IMR-90 (cell line): ENCODE measurements at regions not wholly inside any gene's neighbourhood (a gene's known extent, or its start where the extent isn't known, plus 50 kb on each side); places are given as distances from the start of the nearest gene placed in this dataset.
A peak's percentile ranks its signal among the peaks of the same experiment; 100 is the strongest.

ENCODE experiments used
- ATAC-seq: fragments of 200-7000 bp; cut with Tn5 transposase; 2 replicates; pipeline ENCODE4 v1.9.1; 2020; ENCODE audit warnings: low read depth, mild to moderate bottlenecking, moderate library complexity
- BruUV-seq: library from RNA; stranded (reverse); fragments of 400-500 nt; replicated peaks from 2 replicates; lab custom pipeline; 2021; lab: Mats Ljungman, UMichigan
- CTCF ChIA-PET: fragments of 300-600 bp; formaldehyde crosslinking; extraction: SDS; loops from one replicate; lab custom pipeline; 2021; ENCODE audit warnings: antibody characterized with exemption; lab: Yijun Ruan, JAX
- POLR2A ChIA-PET: fragments of 300-600 bp; sonication (Branson Sonifier 250); formaldehyde crosslinking; loops from one replicate; lab custom pipeline; 2022; ENCODE audit warnings: antibody characterized with exemption; ENCODE audit not compliant: unreplicated experiment; lab: Charles Lee
- DNase-seq: peaks from one replicate; pipeline ENCODE4 v3.0.0; 2013
- H2AFZ ChIP-seq: replicated peaks from 2 replicates; pipeline ENCODE3; 2013; ENCODE audit warnings: low read length, mild to moderate bottlenecking; ENCODE audit not compliant: poor library complexity
- H2AK5ac ChIP-seq: 2 replicates; pipeline ENCODE4 v1.6.1; 2013; ENCODE audit warnings: low read depth, low read length, inconsistent platforms
- H2AK9ac ChIP-seq: replicated peaks from 2 replicates; pipeline ENCODE3; 2013; ENCODE audit warnings: mild to moderate bottlenecking, low read depth, low read length, moderate library complexity; ENCODE audit not compliant: poor library complexity
- H2BK120ac ChIP-seq: 2 replicates; pipeline ENCODE4 v1.6.1; 2013; ENCODE audit warnings: low read depth, low read length, inconsistent platforms
- H2BK15ac ChIP-seq: 3 replicates; pipeline ENCODE4 v1.6.1; 2013; ENCODE audit warnings: low read depth, low read length, inconsistent platforms
- H2BK20ac ChIP-seq: 2 replicates; pipeline ENCODE4 v1.6.1; 2013; ENCODE audit warnings: low read depth, mild to moderate bottlenecking, inconsistent platforms, low read length, moderate library complexity
- H2BK5ac ChIP-seq: 2 replicates; pipeline ENCODE4 v1.6.1; 2013; ENCODE audit warnings: mild to moderate bottlenecking, low read depth, low read length, inconsistent platforms; ENCODE audit not compliant: poor library complexity, severe bottlenecking
- H3K14ac ChIP-seq: replicated peaks from 2 replicates; pipeline ENCODE4 v1.6.1; 2013; ENCODE audit warnings: low read depth, low read length, inconsistent platforms
- H3K18ac ChIP-seq: 2 replicates; pipeline ENCODE4 v1.6.1; 2013; ENCODE audit warnings: low read depth, low read length, control low read depth
- H3K23ac ChIP-seq: 2 replicates; pipeline ENCODE4 v1.6.1; 2013; ENCODE audit warnings: low read depth, low read length, inconsistent platforms
- H3K27ac ChIP-seq: 2 replicates; pipeline ENCODE4 v1.5.1; 2013; ENCODE audit warnings: mild to moderate bottlenecking, control low read depth, low read length; ENCODE audit not compliant: insufficient read depth
- H3K27me3 ChIP-seq: 2 replicates; pipeline ENCODE4 v1.6.1; 2013; ENCODE audit warnings: low read length; ENCODE audit not compliant: control insufficient read depth, insufficient read depth
- H3K36me3 ChIP-seq: 2 replicates; pipeline ENCODE4 v1.6.1; 2013; ENCODE audit warnings: low read length, mixed read lengths; ENCODE audit not compliant: control insufficient read depth, insufficient read depth
- H3K4ac ChIP-seq: 2 replicates; pipeline ENCODE4 v1.6.1; 2013; ENCODE audit warnings: low read depth, low read length, inconsistent platforms
- H3K4me1 ChIP-seq: 2 replicates; pipeline ENCODE4 v1.6.1; 2013; ENCODE audit warnings: low read length, mixed read lengths; ENCODE audit not compliant: control insufficient read depth, insufficient read depth
- H3K4me2 ChIP-seq: 2 replicates; pipeline ENCODE4 v1.6.1; 2013; ENCODE audit warnings: low read depth, mild to moderate bottlenecking, control low read depth, low read length, moderate library complexity
- H3K4me3 ChIP-seq: 2 replicates; pipeline ENCODE4 v1.5.1; 2013; ENCODE audit warnings: low read depth, mild to moderate bottlenecking, control low read depth, low read length, moderate library complexity; ENCODE audit not compliant: insufficient read depth
- H3K56ac ChIP-seq: 2 replicates; pipeline ENCODE4 v1.6.1; 2013; ENCODE audit warnings: low read length, inconsistent platforms; ENCODE audit not compliant: insufficient read depth; ENCODE audit errors: extremely low read depth
- H3K79me1 ChIP-seq, 2 experiments: 2 replicates each; pipeline ENCODE4 v1.6.1; 2013; ENCODE audit warnings: low read length in 2 of 2, inconsistent platforms in 1 of 2, low read depth in 1 of 2
- H3K9ac ChIP-seq: 2 replicates; pipeline ENCODE4 v1.6.1; 2013; ENCODE audit warnings: low read depth, low read length, control low read depth
- H3K9me1 ChIP-seq: 2 replicates; pipeline ENCODE4 v1.6.1; 2013; ENCODE audit warnings: low read length, inconsistent platforms; ENCODE audit not compliant: insufficient read depth
- H3K9me3 ChIP-seq: 2 replicates; pipeline ENCODE4 v1.6.1; 2013; ENCODE audit warnings: low read length; ENCODE audit not compliant: control insufficient read depth, insufficient read depth
- H4K20me1 ChIP-seq: 2 replicates; pipeline ENCODE4 v1.6.1; 2013; ENCODE audit warnings: low read length, inconsistent platforms; ENCODE audit not compliant: insufficient read depth
- H4K5ac ChIP-seq: 2 replicates; pipeline ENCODE4 v1.6.1; 2013; ENCODE audit warnings: mild to moderate bottlenecking, low read depth, low read length, control low read depth
- H4K8ac ChIP-seq, 2 experiments: 2 replicates each; pipeline ENCODE4 v1.6.1; 2013; ENCODE audit warnings: low read depth in 2 of 2, low read length in 2 of 2, control low read depth in 1 of 2, inconsistent platforms in 1 of 2
- H4K91ac ChIP-seq: 2 replicates; pipeline ENCODE4 v1.6.1; 2013; ENCODE audit warnings: low read depth, low read length, inconsistent platforms; ENCODE audit not compliant: insufficient read depth
- MAFK ChIP-seq: IDR thresholded peaks from 2 replicates; pipeline ENCODE4 v1.6.1; 2012; ENCODE audit warnings: low read depth, low read length, improper control_type of control experiment
- MAZ ChIP-seq: IDR thresholded peaks from 2 replicates; pipeline ENCODE4 v1.6.1; 2012; ENCODE audit warnings: low read depth, mild to moderate bottlenecking, low read length, improper control_type of control experiment, moderate library complexity, borderline replicate concordance
- NFE2L2 ChIP-seq: fragments of 150-350 bp; IDR thresholded peaks from 2 replicates; pipeline ENCODE4 v1.6.1; 2016; ENCODE audit warnings: low read depth, mild to moderate bottlenecking, low read length
- POLR2A ChIP-seq: IDR thresholded peaks from 2 replicates; pipeline ENCODE4 v1.6.1; 2012; ENCODE audit warnings: mild to moderate bottlenecking, low read depth, low read length
- RAD21 ChIP-seq: IDR thresholded peaks from 2 replicates; pipeline ENCODE4 v1.6.1; 2012; ENCODE audit warnings: low read length, improper control_type of control experiment
- WGBS, 2 experiments: methylation state at CpG; one replicate each; pipeline versions ENCODE4 v1.1.5 to v1.1.7; 2013; ENCODE audit warnings: missing lambda C conversion rate in 2 of 2; ENCODE audit not compliant: insufficient read length in 1 of 2; ENCODE audit errors: extremely low coverage in 2 of 2; 5-methylcytosine and 5-hydroxymethylcytosine counted together
- dilution Hi-C: fragments of 300-500 bp; cut with HindIII; formaldehyde crosslinking; loops from one replicate; pipeline ENCODE4 v1.14.3; 2018; ENCODE audit warnings: low sequenced_read_pairs; ENCODE audit not compliant: unreplicated experiment
- in situ Hi-C: fragments of 300-500 bp; cut with MboI; formaldehyde crosslinking; loops from 3 replicates; pipeline ENCODE4 v1.14.3; 2019; ENCODE audit warnings: low sequenced_read_pairs, inconsistent platforms, mixed read lengths
- intact Hi-C: fragments of 100-400 bp; cut with micrococcal nuclease; formaldehyde crosslinking; loops from 2 replicates; pipeline ENCODE4 v1.10.0; 2022

GRCh38 chr4:162522724-162523123 lies 358.9 kb upstream of the FSTL5 start:
- Histone ChIP-seq H2AK9ac (no peak overlapping the region), H3K23ac (no peak overlapping the region), H3K4me3 (no peak overlapping the region), H4K5ac (no peak overlapping the region), H2BK20ac (no peak overlapping the region), H4K20me1 (no peaks in the 10 kb centered on the region), H3K56ac (no peak overlapping the region), H4K8ac (no peak overlapping the region), H3K4ac (no peak overlapping the region), H3K14ac (no peak overlapping the region), H3K9me1 (no peaks in the 10 kb centered on the region), H3K18ac (no peak overlapping the region), H2AFZ (no peak overlapping the region), H2AK5ac (no peak overlapping the region), H3K36me3 (no peaks in the 10 kb centered on the region), H3K4me2 (no peak overlapping the region), H3K9ac (no peak overlapping the region), H3K79me1 (no peaks in the 10 kb centered on the region), H3K27ac (no peak overlapping the region), H2BK5ac (no peak overlapping the region), H4K91ac (no peak overlapping the region), H2BK120ac (no peak overlapping the region), H3K27me3 (no peaks in the 10 kb centered on the region), H3K4me1 (no peaks in the 10 kb centered on the region), H2BK15ac (no peak overlapping the region), H3K9me3 (peaks cover 4% of the 10 kb centered on the region)
- DNase-seq (no peak), ATAC-seq (no peak)
- no CpG with 5 or more reads among the region's 1 CpG for WGBS, 2 experiments
- intact Hi-C loops = no loop called here
- in situ Hi-C loops = no loop called here
- ChIA-PET POLR2A (no interaction called here), CTCF (interaction anchor here (0.6 kb wide), 1 partner anchor 76 kb away, joined by 5 read pairs; no protein-coding TSS in a partner anchor)
- dilution Hi-C loops = no loop called here
- BruUV-seq = no TSS peak
- TF ChIP-seq NFE2L2 = peak; percentile 65
- TF ChIP-seq POLR2A = no peak
- peak; percentile 54; the same call in 1 of the 2 replicates for TF ChIP-seq MAFK
- no peak for TF ChIP-seq RAD21
- TF ChIP-seq MAZ = no peak
